CD4-positive, alpha-beta T cell treated with Interleukin-21 for 1 hour (primary cell): ENCODE measurements at regions not wholly inside any gene's neighbourhood (a gene's known extent, or its start where the extent isn't known, plus 50 kb on each side); places are given as distances from the start of the nearest gene placed in this dataset.

Experiments
- DNase-seq: peaks from one replicate; pipeline ENCODE4 v3.0.0-alpha.2; 2020

- DNase-seq = no peak
Measured at GRCh38 chr14:54322701-54323337, 74.0 kb upstream of the CDKN3 start.

- DNase-seq = no peak
Measured at GRCh38 chr14:54325766-54326165, 71.0 kb upstream of the CDKN3 start.

GRCh38 chr14:54329082-54329695, 67.6 kb upstream of the CDKN3 start:
- no peak for DNase-seq

GRCh38 chr14:54330876-54331275, 65.9 kb upstream of the CDKN3 start:
- DNase-seq = no peak

- DNase-seq = no peak
Measured at GRCh38 chr14:54331516-54331915, 65.3 kb upstream of the CDKN3 start.

- no peak for DNase-seq
Measured at GRCh38 chr14:54332490-54332889, 64.3 kb upstream of the CDKN3 start.

- no peak for DNase-seq
Measured at GRCh38 chr14:54333511-54333910, 63.3 kb upstream of the CDKN3 start.

GRCh38 chr14:54335569-54336155, 61.1 kb upstream of the CDKN3 start:
- no peak for DNase-seq

- no peak for DNase-seq
Measured at GRCh38 chr14:54337314-54337713, 59.5 kb upstream of the CDKN3 start.

- no peak for DNase-seq
Measured at GRCh38 chr14:54338696-54339317, 58.0 kb upstream of the CDKN3 start.

- DNase-seq = no peak
Measured at GRCh38 chr14:54339771-54340170, 57.0 kb upstream of the CDKN3 start.

GRCh38 chr14:54342806-54343205, 54.0 kb upstream of the CDKN3 start:
- no peak for DNase-seq

- DNase-seq = no peak
Measured at GRCh38 chr14:54343272-54344121, 53.3 kb upstream of the CDKN3 start.

GRCh38 chr14:54344445-54344844, 52.4 kb upstream of the CDKN3 start:
- no peak for DNase-seq

- DNase-seq = no peak
Measured at GRCh38 chr14:54346257-54346656, 50.5 kb upstream of the CDKN3 start.
